RPMI7951 (cell line): ENCODE measurements at regions not wholly inside any gene's neighbourhood (a gene's known extent, or its start where the extent isn't known, plus 50 kb on each side); places are given as distances from the start of the nearest gene placed in this dataset.
"Not testable (repeated sequence)": the region's sequence is repeated elsewhere in the genome, so short reads cannot be mapped to it uniquely, and the experiment has no call there.

Experiments
- DNase-seq: peaks from one replicate; pipeline ENCODE4 v3.0.0-alpha.2; 2012; ENCODE audit warnings: low read depth

DNA sequence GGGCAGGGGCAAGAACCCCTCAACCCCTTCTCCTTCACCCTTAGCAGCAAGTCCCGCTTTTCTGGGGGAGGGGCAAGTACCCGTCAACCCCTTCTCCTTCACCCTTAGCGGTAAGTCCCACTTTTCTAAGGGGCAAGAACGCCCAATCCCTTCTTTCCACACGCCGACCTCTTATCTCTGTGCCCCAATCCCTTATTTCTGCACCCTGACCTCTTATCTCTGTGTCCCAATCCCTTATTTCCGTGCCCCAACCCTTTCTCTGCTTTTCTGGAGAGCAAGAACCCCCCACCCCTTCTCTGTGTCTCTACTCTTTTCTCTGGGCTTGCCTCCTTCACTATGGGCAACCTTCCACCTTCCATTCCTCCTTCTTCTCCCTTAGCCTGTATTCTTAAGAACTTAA lies 225.0 kb upstream of the DUSP10 start:
- not testable (repeated sequence) for DNase-seq

DNA sequence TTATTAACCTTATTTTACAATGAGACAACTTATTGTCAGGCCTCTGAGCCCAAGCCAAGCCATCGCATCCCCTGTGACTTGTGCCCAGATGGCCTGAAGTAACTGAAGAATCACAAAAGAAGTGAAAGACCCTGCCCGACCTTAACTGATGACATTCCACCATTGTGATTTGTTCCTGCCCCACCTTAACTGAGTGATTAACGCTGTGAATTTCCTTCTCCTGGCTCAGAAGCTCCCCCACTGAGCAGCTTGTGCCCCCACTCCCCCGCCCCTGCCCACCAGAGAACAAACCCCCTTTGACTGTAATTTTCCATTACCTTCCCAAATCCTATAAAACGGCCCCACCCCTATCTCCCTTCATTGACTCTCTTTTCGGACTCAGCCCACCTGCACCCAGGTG lies 224.0 kb upstream of the DUSP10 start:
- not testable (repeated sequence) for DNase-seq

DNA sequence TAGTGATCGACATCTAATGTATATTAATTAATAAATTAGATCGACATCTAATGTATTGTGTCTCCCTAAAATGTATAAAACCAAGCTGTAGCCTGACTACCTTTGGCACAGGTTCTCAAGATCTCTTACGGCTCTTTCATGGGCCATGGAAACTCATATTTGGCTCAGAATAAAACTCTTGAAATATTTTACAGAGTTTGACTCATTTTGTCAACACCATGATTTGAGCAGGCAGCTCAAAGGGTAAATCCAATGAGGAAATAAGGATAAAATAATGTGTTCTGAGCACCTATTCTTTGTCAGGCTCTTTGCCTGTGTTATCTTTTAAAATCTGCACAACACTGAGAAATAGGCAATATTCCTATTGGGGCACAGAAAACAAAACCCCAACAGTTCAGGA lies 223.4 kb upstream of the DUSP10 start:
- no peak for DNase-seq

DNA sequence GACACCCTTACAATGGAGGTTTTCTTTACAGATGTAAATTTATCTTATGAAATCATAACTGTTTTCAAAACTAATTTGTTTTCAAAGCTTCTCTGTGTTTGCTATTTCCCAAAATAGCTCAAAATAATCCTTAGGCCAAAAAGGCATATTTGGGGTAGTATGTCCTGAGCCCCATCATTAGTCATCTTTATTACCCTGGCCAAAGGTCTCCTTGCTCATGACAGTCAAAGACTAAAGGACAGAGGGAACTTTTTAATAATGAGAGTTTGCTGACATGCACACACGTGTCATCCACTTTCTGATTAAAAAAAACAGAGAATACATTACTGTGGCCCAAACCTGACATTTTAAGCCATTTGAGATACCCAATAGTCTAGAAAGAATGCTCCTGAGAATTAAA lies 221.9 kb upstream of the DUSP10 start:
- DNase-seq: no peak

DNA sequence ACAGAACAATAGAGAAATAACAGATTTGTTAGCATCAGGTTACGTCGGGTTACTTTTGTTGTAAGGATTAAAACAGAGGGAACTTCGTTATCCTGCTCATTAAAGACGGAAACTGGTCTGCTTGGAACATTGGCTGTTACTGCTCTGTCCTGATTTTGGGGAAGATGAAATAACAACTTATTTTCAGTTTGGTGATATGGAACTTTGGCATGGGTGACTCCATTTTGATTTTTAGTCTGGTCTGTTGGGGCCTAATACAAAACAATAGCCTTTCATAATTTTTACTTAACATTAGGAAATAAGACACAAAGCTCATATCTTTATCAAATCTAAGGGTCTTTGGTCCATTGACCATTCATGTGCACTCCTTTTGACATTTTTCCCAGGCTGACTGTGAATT lies 220.5 kb upstream of the DUSP10 start:
- DNase-seq: no peak

DNA sequence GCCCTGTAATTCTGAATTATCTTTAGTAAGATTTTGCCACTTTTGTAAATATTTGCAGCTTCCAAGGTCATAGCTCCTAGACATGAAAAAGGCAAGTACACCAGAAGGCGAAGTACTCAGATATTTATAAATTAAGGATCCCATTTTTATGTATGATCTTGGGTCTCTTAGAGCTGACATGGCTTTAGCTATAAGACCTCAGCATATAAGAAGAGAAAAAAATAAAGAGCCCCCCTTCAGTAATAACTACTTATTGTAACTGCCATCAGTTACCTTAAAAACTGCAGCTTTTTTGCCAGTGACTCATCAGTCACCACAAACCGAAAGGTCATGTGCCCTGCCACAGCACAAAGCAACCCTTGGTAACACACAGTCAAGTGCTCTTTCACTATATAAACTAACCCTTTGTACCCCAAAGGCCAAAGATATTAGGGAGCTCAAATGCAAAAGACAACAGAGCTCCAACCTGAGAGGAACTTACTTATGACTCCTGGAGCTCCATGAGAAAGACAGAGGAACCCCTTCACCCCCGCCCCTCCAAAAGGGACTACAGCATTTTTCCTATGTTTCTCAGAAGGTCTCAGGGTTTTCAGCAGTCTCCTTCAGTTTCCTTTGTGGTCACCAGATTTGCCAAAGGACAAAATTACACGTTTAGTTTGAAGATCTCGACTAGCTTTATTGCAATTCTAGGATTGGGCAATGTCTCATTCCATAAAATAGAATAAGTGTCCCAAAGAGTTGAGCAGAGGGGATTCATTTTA lies 219.8 kb upstream of the DUSP10 start:
- DNase-seq: peak; percentile 87

- peak; percentile 92 for DNase-seq
Observed at GRCh38 chr1:221958161-221958562, 216.3 kb upstream of the DUSP10 start.

DNA sequence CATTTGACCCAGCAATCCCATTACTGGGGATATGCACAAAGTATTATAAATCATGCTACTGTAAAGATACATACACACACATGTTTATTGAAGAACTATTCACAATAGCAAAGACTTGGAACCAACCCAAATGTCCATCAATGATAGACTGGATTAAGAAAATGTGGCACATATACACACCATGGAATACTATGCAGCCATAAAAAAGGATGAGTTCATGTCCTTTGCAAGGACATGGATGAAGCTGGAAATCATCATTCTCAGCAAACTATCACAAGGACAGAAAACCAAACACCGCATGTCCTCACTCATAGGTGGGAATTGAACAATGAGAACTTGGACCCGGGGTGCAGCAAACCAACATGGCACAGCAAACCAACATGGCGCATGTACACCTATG lies 215.5 kb upstream of the DUSP10 start:
- not testable (repeated sequence) for DNase-seq

- no peak for DNase-seq
Observed at GRCh38 chr1:221949996-221950395, 208.1 kb upstream of the DUSP10 start.

DNA sequence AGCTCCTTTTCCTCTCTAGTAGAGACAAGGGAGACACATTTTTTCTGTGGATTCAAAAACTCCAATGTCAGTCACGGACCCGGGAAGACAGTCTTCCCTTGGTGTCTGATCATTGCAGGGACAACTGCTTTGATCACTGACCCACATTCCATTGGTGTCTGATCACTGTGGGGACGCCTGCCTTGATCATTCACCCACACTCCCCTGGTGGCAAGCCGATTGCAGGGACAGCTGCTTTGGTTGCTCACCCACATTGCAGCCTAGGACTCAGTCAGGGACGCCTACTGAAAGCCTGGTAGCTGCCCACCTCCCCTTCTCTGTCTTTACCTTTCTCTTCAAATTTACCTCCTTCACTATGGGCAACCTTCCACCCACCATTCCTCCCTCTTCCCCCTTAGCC lies 206.6 kb upstream of the DUSP10 start:
- DNase-seq: no peak

DNA sequence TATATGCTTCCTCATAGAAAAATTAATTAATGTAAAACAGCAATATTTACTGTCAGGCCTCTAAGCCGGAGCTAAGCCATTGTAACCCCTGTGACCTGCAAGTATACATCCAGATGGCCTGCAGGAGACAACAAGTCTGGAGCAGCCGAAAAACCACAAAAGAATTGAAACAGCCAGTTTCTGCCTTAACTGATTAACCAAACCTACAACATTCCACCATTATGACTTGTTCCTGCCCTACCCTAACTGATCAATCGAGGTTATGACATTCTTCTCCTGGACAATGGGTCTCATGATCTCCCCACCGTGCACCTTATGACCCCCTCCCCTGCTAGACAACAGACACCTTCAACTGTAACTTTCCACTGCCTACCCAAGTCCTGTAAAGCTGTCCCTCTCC lies 205.8 kb upstream of the DUSP10 start:
- DNase-seq: peak; percentile 35

- DNase-seq: no peak
Observed at GRCh38 chr1:221946768-221947167, 204.9 kb upstream of the DUSP10 start.

DNA sequence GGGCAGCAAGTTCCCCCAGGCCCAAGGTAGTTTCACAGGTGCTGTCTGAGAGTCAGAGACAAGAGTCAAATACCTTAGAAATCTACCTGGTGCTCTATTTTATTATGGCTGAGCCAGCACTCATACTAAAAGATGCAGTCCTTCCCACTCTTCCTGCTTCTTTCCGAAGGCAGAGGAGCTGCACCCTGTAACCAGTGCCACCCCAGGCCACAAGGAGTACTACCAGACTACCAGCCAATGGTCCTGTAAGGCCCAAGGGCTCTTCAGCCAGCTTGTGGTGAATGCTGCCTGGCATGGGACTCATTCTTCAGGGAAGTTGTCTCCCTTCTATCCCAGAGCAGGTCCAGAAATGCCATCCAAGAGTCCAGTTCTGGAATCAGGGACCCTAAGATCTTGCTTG lies 203.8 kb upstream of the DUSP10 start:
- DNase-seq: no peak

- DNase-seq: no peak
Observed at GRCh38 chr1:221944247-221944870, 202.5 kb upstream of the DUSP10 start.

- no peak for DNase-seq
Observed at GRCh38 chr1:221940631-221941030, 198.7 kb upstream of the DUSP10 start.

- DNase-seq: no peak
Observed at GRCh38 chr1:221939607-221940006, 197.7 kb upstream of the DUSP10 start.

DNA sequence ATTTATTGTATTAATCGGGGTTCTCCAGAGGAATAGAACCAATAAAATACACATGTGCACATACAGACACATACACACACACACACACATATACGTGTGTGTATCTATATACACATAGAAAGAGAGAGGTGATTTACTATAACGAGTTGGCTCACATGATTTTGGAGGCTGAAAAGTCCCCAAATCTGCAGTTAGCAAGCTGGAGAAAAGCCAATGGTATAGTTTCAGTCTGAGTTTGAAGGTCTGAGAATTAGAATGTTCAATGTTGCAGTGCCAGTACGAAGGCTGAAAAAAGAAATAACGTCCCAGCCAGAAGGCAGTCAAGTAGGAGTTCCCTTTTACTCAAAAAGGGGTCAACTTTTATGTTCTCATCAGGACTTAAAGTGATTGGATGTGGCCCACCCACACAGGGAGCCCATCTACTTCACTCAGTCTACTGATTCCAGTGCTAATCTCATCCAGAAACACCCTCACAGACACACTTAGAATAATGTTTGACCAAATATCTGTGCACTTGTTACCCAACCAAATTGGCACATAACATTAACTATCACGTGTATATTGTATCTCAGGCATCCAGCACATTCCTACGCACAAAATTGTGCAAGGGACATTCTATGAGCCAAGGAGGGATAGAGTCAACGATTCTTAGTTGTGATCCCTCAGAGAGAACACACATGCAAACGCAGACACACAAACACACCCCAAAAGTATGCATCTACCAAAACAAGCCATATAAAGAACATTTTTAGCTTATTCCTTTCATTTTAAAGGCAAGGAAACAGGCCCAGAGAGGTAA lies 195.5 kb upstream of the DUSP10 start:
- DNase-seq: no peak

DNA sequence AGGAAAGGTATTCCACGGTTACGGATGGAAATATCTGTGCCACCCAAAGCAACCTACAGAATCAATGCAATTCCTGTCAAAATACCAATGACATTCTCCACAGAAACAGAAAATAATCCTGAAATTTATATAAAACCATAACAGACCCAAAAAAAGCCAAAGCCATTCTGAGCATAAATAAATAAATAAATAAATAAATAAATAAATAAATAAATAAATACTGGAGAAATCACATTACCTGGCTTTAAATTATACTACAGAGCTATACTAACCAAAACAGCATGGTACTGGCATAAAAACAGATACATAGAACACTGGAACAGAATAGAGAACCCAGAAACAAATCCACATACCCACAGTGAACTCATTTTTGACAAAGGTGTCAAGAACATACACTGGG lies 191.9 kb upstream of the DUSP10 start:
- DNase-seq: no peak

- no peak for DNase-seq
Observed at GRCh38 chr1:221926441-221926840, 184.6 kb upstream of the DUSP10 start.

- no peak for DNase-seq
Observed at GRCh38 chr1:221925947-221926346, 184.1 kb upstream of the DUSP10 start.

DNA sequence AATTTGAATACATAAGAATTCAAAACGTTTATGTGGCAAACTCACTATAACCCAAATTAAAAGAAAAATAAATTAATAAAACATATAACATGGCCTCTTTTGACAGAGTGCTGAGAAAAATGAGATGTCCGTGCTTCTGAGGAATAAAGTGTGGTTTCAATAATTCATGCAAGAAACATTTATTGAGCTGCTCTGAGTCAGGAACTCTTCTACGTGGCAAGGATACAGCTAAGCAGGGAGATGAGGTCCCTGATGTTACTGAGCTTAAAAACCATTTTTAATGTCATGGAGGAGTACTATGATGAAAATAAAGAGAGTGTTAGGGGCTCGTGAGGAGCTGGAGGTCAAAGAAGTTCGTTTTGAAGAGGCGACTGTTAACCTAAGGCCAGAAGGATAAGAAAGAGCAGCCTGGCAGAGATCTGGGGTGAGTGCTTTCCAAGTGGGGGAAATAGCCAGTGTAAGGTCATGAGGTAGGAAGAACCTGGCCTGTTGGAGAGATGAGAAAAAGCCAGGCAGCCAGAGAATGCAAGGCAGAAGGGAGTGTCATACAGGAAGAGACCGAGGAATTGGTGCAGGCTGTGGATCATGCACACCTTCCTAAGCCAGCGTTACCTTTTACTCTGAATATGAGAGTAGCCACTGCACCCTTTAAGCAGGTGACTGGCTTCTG lies 182.2 kb upstream of the DUSP10 start:
- DNase-seq: no peak

- no peak for DNase-seq
Observed at GRCh38 chr1:221921936-221922335, 180.0 kb upstream of the DUSP10 start.
